ENCODE measurements at regions not wholly inside any gene's neighbourhood (a gene's known extent, or its start where the extent isn't known, plus 50 kb on each side); places are given as distances from the start of the nearest gene placed in this dataset.

DNA sequence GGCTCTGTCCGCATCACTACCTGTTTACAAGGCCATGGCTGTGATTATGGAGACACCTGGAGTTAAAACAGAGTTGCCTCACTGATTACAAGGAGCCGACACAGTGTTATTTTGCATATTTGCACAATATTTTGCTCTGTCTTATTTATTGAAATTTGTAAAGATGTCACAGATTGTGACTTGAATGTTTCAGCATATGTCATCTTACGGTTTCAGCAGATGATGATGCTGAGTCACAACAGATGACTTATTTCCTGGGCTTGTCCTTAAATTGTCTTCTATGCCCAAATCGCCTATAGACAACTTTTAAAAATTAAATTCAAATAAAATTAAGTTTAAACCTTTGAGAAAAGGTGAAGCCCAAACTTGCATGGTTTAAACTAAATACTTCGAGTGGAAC is 87.1 kb upstream of the INPP4B start:
- no peaks in the 10 kb centered on the region for H3K27me3 Mint-ChIP-seq (ENCODE audit: low read depth)
- ChIA-PET POLR2A (no interaction called here), CTCF (no interaction called here)
- H3K27ac Mint-ChIP-seq = no peak overlapping the region
- no peaks in the 10 kb centered on the region for H3K9me3 Mint-ChIP-seq (ENCODE audit: insufficient read depth)
- no peaks in the 10 kb centered on the region for H3K4me1 Mint-ChIP-seq (ENCODE audit: low read depth)
- no peak overlapping the region for H3K4me3 Mint-ChIP-seq
- DNase-seq = no peak
- no peaks in the 10 kb centered on the region for H3K36me3 Mint-ChIP-seq (ENCODE audit: low read depth)
- ATAC-seq = no peak

DNA sequence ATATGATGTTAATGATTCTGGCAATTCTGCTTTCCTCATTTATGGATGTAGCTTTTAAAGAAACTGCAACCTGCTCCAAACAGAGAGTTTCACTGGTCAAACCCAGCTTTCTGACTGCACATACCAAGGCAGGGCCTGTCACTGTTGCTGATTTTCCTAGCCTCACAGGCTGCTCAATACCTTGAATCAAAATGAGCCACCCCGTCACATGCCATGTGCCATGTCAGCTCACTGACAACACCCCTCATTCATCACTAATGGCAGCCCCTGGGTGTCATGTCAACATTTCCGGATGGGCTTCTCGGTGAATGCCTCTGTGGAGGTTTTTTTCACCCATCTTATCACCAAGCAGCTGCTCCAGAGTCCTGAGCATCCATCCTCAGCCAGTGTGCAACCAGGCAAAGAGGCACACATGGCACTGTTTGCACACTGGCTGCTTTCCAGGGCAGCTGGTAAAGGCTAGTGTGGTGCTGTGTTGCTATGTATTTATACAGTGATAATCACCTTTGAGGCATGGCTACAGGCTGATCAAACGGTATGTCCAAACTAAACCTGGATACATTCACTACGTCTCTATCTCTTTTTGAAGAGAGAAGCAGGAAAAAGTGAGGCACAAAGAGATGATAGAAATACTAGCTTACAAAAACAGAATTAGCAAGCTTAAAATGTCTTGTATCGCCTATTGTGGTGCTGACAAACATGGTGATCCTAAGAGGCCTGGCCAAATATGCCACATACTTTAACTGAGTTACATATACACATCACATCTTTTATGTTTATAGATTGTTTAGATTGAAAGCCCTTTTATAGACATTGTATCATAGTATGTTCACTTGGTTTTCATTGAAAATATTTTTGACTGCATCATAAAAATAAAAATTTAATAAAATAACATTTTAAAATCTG is 94.6 kb upstream of the INPP4B start:
- H3K4me1 Mint-ChIP-seq (ENCODE audit: low read depth) = no peaks in the 10 kb centered on the region
- CTCF ChIA-PET = no interaction called here
- no peak overlapping the region for H3K27ac Mint-ChIP-seq
- no peaks in the 10 kb centered on the region for H3K36me3 Mint-ChIP-seq (ENCODE audit: low read depth)
- no peak for DNase-seq
- H3K4me3 Mint-ChIP-seq = no peak overlapping the region
- no peaks in the 10 kb centered on the region for H3K27me3 Mint-ChIP-seq (ENCODE audit: low read depth)
- POLR2A ChIA-PET = no interaction called here
- ATAC-seq = no peak
- H3K9me3 Mint-ChIP-seq (ENCODE audit: insufficient read depth) = no peaks in the 10 kb centered on the region

DNA sequence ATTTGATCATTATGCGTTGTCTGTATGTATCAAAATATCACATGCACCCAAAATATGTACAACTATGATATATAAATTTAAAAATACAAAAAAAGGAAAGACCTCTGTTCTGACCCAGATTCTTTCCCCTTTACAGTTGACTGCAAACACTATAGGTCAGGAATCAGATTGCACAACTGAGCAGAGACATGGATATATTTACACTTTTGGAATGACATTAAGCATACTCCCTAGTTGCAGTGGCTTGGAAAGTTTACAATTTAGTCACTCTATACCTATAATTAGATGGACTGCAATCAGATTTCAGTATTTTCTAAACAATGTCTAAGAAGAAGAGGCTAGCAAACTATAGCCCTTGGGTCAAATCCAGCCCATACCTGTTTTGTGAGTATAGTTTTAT is 98.5 kb upstream of the INPP4B start:
- Mint-ChIP-seq H3K36me3 (ENCODE audit: low read depth) (no peaks in the 10 kb centered on the region), H3K4me1 (ENCODE audit: low read depth) (no peaks in the 10 kb centered on the region), H3K9me3 (ENCODE audit: insufficient read depth) (peaks cover 10% of the 10 kb centered on the region), H3K4me3 (no peak overlapping the region), H3K27ac (no peak overlapping the region), H3K27me3 (ENCODE audit: low read depth) (no peaks in the 10 kb centered on the region)
- ATAC-seq (no peak), DNase-seq (no peak)
- ChIA-PET POLR2A (no interaction called here), CTCF (no interaction called here)

DNA sequence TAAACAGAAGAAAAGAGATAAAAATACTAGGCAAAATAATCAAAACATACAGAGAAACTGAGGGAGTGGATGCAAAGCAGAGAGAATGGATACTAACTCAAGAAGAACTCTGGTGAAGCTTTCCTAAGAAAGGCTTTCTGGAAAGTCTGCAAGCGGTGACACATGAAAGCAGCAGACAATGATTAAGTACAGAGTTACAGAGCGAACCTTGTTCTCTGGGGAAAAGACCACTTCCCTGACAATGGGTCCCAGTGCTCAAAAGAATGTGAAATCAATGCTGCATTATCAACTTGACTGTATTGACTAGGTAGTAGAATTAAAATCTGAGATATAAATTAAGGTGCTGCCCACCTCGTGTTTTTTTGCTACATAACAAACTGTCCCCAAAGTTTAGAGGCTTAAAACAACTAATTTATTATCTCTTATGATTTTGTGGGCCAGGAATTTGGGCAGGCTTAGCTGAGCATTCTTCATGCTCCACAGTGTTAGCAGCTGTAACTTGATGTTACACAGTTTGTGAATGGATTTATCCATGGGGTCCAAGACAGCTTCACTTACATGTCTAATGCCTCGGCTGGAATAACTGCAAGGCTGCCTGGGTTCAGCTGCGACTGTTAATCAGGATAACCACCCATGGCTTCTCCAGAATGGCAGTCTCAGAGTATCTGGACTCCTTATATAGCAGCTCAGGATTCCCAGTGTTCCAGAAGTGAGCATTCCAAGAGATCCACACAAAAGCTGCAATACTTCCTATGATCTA is 106.9 kb upstream of the INPP4B start:
- Mint-ChIP-seq H3K9me3 (ENCODE audit: insufficient read depth) (no peaks in the 10 kb centered on the region), H3K4me1 (ENCODE audit: low read depth) (no peaks in the 10 kb centered on the region), H3K4me3 (no peak overlapping the region), H3K27me3 (ENCODE audit: low read depth) (no peaks in the 10 kb centered on the region), H3K36me3 (ENCODE audit: low read depth) (no peaks in the 10 kb centered on the region), H3K27ac (no peak overlapping the region)
- ChIA-PET CTCF (no interaction called here), POLR2A (no interaction called here)
- no peak for ATAC-seq
- DNase-seq = no peak

DNA sequence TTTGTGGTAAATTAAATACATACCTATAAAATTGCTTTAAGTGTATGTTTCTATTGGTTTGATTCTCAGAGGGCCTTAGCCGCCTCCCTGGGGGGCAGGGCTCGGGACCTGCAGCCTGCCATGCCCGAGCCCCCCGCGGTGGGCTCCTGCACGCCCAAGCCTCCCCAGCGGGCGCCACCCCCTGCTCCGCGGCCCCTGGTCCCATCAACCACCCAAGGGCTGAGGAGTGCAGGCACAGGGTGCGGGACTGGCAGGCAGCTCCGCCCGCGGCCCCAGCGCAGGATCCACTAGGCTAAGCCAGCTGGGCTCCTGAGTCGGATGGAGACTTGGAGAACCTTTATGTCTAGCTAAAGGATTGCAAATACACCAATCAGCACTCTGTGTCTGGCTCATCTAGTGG is 108.3 kb upstream of the INPP4B start:
- DNase-seq (no peak), ATAC-seq (no peak)
- ChIA-PET POLR2A (no interaction called here), CTCF (no interaction called here)
- H3K27ac Mint-ChIP-seq = no peak overlapping the region
- no peaks in the 10 kb centered on the region for H3K9me3 Mint-ChIP-seq (ENCODE audit: insufficient read depth)
- no peaks in the 10 kb centered on the region for H3K27me3 Mint-ChIP-seq (ENCODE audit: low read depth)
- H3K4me3 Mint-ChIP-seq = no peak overlapping the region
- no peaks in the 10 kb centered on the region for H3K36me3 Mint-ChIP-seq (ENCODE audit: low read depth)
- no peaks in the 10 kb centered on the region for H3K4me1 Mint-ChIP-seq (ENCODE audit: low read depth)

DNA sequence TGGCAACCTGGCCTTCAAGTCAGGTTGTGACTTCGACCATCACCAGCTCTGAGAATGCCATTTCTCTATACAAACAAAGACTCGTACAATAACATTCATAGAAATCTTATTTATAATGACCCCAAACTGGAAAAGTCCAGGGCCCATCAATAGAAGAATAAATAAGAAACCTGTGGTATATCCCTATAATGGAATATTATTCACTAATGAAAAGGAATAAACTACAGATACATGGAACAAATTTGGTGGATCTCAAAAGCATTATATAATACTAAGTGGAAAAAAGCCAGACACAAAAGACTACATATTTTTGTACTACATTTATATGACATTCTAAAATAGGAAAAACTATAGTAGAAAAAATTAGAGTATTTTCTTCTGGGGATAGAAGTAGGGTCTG is 109.4 kb upstream of the INPP4B start:
- no peak overlapping the region for H3K27ac Mint-ChIP-seq
- H3K27me3 Mint-ChIP-seq (ENCODE audit: low read depth) = no peaks in the 10 kb centered on the region
- H3K4me1 Mint-ChIP-seq (ENCODE audit: low read depth) = no peaks in the 10 kb centered on the region
- POLR2A ChIA-PET = no interaction called here
- no peaks in the 10 kb centered on the region for H3K9me3 Mint-ChIP-seq (ENCODE audit: insufficient read depth)
- DNase-seq (no peak), ATAC-seq (no peak)
- H3K36me3 Mint-ChIP-seq (ENCODE audit: low read depth) = no peaks in the 10 kb centered on the region
- H3K4me3 Mint-ChIP-seq = no peak overlapping the region
- CTCF ChIA-PET = no interaction called here

DNA sequence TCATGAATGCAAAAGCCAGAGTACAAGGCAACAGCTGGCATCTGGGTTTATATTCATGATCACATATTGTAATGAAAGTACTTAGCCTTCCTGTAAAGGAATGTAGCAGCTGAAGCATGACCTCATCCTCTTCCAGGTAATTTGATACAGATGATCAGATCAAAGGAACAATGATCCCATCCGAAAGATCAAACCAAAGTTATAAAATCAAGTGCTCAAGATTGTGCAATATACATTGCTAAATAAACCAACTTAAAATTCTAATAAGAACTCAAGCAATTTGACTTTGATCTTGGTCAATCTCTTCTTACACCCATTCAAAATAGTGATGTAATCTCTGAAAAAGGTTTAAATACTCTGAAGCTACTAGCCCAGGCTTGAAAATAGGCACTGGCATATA is 113.1 kb upstream of the INPP4B start:
- Mint-ChIP-seq H3K4me3 (no peak overlapping the region), H3K4me1 (ENCODE audit: low read depth) (no peaks in the 10 kb centered on the region), H3K27me3 (ENCODE audit: low read depth) (no peaks in the 10 kb centered on the region), H3K27ac (no peak overlapping the region), H3K9me3 (ENCODE audit: insufficient read depth) (no peaks in the 10 kb centered on the region), H3K36me3 (ENCODE audit: low read depth) (no peaks in the 10 kb centered on the region)
- DNase-seq = no peak
- ChIA-PET POLR2A (no interaction called here), CTCF (no interaction called here)
- no peak for ATAC-seq

DNA sequence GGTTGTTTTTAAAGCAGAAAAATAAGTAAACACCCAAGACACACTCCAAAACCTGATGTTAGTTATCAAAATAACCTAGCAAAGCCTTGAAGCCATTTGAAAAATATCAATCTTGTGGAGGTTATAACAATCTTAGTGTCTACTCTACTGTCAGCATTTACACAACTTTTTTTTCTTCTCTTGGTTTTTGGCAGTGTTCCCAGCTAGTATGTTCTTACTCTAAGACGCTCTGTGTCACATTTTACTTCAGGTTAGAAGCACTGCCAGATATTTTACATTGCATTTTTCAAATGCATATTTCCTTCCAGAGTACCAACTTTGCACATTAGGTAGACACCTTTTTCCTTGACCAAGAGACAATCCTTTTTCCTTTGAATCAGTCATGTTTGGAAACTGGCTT is 114.0 kb upstream of the INPP4B start:
- ChIA-PET CTCF (no interaction called here), POLR2A (no interaction called here)

DNA sequence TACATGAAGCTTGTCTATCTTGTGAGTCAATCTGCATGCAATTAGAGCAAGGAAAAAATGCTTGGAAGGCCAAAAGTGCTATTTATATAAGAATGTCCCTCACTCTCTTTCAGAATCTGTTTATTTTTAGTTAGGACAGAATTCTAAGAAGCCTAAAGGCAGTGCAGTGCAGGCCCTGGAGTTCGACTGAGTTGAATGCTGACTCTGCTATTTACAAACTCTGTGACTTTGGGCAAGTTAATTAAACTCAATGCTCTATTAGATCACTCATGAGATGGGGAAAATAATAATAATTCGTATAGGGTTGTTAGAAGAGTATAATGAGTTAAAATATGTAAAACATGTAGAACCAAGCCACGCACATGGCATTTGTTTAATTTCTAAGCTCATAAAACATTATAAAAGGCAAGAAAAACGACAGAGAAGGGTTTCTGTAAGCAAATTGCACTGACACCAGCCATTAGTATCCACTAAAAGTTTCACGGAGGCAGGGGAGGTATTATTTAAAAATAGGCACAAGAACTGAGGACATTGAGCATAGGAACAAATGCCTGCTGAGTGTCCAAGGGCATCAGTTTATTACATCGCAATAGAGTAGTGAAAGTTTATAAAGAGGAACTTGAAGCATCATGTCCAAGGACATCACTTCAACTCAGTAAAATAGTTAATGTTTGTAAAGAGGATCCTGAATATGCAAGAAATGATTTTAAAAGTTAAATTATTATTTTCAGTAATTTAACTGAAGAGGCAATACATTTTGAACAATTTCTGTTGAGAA is 115.0 kb upstream of the INPP4B start:
- ATAC-seq = no peak
- DNase-seq = no peak
- ChIA-PET POLR2A (no interaction called here), CTCF (no interaction called here)
- Mint-ChIP-seq H3K27me3 (ENCODE audit: low read depth) (no peaks in the 10 kb centered on the region), H3K27ac (no peak overlapping the region), H3K4me1 (ENCODE audit: low read depth) (no peaks in the 10 kb centered on the region), H3K9me3 (ENCODE audit: insufficient read depth) (no peaks in the 10 kb centered on the region), H3K4me3 (no peak overlapping the region), H3K36me3 (ENCODE audit: low read depth) (no peaks in the 10 kb centered on the region)

More for the DNA sequence above, 114.0 kb upstream of the INPP4B start:
- Mint-ChIP-seq H3K4me1 (ENCODE audit: low read depth) (no peaks in the 10 kb centered on the region), H3K36me3 (ENCODE audit: low read depth) (no peaks in the 10 kb centered on the region), H3K27ac (no peak overlapping the region), H3K27me3 (ENCODE audit: low read depth) (no peaks in the 10 kb centered on the region), H3K9me3 (ENCODE audit: insufficient read depth) (no peaks in the 10 kb centered on the region), H3K4me3 (no peak overlapping the region)
- DNase-seq = no peak
- no peak for ATAC-seq

DNA sequence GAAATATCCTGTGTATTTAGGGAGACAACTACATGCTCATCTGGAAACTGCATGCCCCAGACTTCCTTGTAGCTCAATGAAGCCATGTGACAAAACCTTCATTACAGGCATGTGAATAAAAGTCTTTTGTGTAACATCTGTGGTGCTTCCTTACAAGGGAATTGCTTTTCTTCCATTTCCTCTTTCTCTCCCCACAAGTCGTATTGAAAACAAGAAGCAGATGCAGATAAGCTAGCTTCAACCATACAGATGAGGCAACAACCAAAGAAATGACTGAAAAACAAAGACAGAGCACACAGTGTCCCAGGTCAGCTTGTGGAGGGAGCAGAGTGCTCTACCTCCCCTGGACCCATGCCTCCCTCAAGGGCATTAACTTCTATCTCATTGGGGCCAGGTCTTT is 115.8 kb upstream of the INPP4B start:
- H3K27me3 Mint-ChIP-seq (ENCODE audit: low read depth) = no peaks in the 10 kb centered on the region
- POLR2A ChIA-PET = no interaction called here
- ATAC-seq = no peak

DNA sequence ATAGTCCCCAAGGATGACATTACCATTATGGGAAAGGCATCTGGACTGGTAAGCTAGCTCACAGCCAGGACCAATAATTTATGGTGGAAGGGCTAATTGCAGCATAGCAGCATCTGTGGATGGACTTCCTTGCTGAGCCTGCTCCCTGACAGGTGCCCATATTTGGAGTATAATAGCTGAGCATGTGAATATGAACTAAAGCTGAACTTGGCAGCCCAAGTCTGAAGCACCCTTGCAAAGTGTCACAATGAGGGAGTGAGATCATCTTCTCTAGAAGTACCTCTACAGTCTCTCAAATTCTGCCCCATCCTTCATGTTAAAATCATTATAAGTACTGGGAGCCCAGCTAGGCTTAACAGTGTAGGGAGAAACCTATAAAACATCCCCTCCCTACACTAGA is 128.2 kb upstream of the INPP4B start:
- CTCF ChIA-PET = no interaction called here
- ATAC-seq = no peak
- Mint-ChIP-seq H3K27me3 (ENCODE audit: low read depth) (peaks cover 2% of the 10 kb centered on the region), H3K9me3 (ENCODE audit: insufficient read depth) (no peaks in the 10 kb centered on the region), H3K4me3 (no peak overlapping the region), H3K36me3 (ENCODE audit: low read depth) (no peaks in the 10 kb centered on the region), H3K27ac (no peak overlapping the region), H3K4me1 (ENCODE audit: low read depth) (no peaks in the 10 kb centered on the region)
- DNase-seq = no peak
- POLR2A ChIA-PET = no interaction called here

More for the DNA sequence above, 115.8 kb upstream of the INPP4B start:
- Mint-ChIP-seq H3K4me1 (ENCODE audit: low read depth) (no peaks in the 10 kb centered on the region), H3K4me3 (no peak overlapping the region), H3K9me3 (ENCODE audit: insufficient read depth) (no peaks in the 10 kb centered on the region), H3K27ac (no peak overlapping the region), H3K36me3 (ENCODE audit: low read depth) (no peaks in the 10 kb centered on the region)
- no peak for DNase-seq
- CTCF ChIA-PET = no interaction called here

DNA sequence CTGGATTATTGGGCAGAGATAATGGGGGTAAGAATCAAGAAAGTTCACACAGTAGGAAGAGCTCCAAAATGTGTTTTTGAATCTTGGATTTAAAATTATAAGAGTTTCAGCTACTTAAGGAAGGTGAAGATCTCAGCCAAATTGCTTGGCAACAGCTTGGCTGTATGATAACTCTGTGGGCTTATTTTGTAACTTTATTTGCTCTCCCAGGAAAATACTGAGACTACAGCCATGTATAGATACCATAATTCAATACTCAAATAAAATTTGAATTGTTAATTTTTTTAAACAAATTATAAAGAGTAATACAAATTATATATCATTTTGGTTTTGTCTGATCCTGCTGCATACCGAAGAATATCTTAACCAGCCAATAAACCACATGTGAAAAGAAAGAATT is 129.5 kb upstream of the INPP4B start:
- no peak overlapping the region for H3K4me3 Mint-ChIP-seq
- H3K4me1 Mint-ChIP-seq (ENCODE audit: low read depth) = no peaks in the 10 kb centered on the region
- H3K27ac Mint-ChIP-seq = no peak overlapping the region
- ATAC-seq = no peak
- POLR2A ChIA-PET = interaction anchor here (0.6 kb wide), 1 partner anchor 53 kb away, joined by 3 read pairs; no protein-coding TSS in a partner anchor
- H3K27me3 Mint-ChIP-seq (ENCODE audit: low read depth) = peaks cover 2% of the 10 kb centered on the region
- H3K9me3 Mint-ChIP-seq (ENCODE audit: insufficient read depth) = no peaks in the 10 kb centered on the region
- DNase-seq = no peak
- H3K36me3 Mint-ChIP-seq (ENCODE audit: low read depth) = no peaks in the 10 kb centered on the region
- CTCF ChIA-PET = no interaction called here
